ENCODE measurements at regions not wholly inside any gene's neighbourhood (a gene's known extent, or its start where the extent isn't known, plus 50 kb on each side); places are given as distances from the start of the nearest gene placed in this dataset.

DNA sequence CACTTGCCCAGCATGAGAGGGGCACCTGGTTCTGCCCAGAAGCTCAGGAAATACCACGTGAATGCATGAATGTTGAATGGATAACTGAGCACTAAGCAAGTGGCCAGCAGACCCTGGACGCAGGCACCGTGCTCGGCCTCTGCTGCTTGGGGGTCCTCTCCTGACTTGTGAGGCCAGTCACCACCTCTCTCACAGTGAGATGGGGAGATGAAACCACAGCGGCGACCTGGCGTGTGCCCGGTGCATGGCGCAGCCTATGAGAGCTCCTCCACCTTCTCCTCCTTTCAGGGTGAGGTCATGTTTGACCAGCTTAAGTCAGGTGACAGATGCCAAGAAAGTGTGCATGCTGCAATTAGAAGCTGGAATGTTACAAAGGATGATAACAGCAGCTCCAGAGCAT lies 75.5 kb downstream of the HMX1 start:
- DNase-seq = no peak

DNA sequence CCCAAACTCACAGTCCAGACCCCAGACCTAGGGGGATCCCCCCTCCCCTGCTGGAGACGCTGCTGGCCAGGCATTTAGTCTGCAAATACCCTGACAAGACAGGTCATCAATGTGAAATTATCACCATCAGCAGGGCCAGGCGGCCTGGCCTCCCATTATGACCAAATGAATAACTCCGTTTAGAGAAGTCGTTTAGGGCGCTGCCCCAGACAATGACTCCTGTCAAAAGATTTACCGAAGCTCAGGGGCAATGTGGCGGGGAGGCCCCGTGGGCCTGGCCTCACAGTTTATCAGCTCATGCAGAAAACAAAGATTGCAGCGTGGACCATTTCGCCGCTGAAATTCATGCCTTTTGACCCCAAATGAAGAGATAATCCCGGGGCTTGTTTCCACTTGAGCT lies 76.5 kb downstream of the HMX1 start:
- DNase-seq = no peak

- no peak for DNase-seq
Observed at GRCh38 chr4:8794491-8794890, 77.1 kb downstream of the HMX1 start.

DNA sequence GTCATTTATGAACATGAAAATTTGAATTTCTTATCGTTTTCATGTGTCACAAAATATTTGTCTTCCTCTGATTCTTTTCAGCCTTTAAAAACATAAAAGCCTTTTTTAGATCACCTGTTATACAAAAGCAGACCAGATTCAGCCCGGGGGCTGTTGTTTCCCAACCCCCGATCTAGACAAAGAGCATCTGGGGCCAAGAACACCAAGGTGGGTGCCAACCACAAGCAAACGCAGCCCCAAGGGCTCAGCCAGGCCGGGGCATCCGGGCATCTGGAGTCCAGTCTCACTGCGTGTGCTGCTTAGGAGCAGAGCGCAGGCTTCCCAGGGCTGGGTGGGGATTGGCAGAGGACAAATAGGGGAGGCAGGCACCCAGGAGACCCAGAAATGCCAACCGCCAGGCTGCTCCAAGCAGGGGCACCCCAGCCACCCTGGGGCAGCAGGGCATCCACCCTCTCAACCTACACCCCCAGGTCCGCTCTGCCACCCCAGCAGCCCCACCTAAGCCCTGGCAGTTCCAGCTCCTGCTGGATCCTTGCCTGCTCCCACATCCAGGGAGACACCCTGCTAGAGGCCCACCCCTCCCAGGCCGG lies 78.0 kb downstream of the HMX1 start:
- DNase-seq = no peak

DNA sequence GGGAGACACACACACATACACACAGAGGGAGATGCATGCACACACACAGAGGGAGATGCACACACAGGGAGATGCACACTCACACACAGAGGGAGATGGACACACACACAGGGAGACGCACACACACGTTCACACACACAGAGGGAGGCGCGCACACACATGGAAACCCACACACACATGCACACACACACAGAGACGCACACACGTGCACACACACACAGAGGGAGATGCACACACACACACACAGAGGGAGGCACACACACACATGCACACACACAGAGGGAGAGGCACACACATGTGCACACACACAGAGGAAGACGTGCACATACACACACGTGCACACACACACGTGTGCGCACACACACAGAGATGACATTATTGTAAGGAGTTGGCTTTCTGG lies 79.1 kb downstream of the HMX1 start:
- no peak for DNase-seq

DNA sequence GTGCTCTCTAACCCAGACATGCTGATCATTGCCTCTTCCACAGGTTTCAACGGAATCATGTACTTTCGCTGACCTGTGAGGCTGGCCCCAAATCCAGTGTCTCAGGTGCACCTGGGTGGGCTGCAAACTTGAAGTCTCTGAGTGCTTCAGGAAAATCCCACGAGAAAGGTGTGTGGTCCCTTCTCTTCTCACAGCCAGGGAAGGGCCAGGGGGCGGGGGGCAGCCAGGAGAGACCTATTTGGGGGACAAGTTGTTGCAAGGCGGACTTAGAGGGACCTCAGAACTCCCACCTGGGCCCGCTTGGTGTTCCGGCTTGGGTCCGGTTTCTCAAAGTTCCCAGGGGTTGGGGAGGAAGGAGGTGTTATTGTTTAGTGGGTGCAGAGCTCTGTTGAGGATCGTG lies 80.0 kb downstream of the HMX1 start:
- DNase-seq = no peak

- DNase-seq = no peak
Observed at GRCh38 chr4:8790749-8791148, 80.9 kb downstream of the HMX1 start.

DNA sequence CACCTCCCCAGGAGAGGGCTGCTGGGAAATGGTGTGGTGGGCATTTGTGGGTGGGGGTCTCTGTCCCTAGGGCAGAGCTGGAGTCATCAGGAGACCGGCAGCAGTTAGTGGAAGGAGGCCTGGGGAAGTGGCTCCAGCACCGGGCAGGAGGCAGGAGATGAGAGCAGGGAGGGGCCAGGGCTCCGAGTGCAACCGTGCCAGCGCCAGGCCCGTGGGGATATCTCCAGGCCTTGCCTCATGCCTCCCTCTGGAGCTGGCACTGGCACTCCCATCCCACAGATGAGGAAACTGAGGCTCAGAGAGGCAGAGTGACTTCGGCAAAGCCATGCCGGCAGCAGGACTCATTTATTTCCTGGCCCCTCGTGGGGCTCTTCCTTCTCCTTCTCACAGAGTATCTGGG lies 83.5 kb downstream of the HMX1 start:
- DNase-seq = no peak

- DNase-seq = no peak
Observed at GRCh38 chr4:8786166-8786565, 85.5 kb downstream of the HMX1 start.

GRCh38 chr4:8785656-8786142 lies 85.9 kb downstream of the HMX1 start:
- DNase-seq = no peak

GRCh38 chr4:8783736-8784135 lies 87.9 kb downstream of the HMX1 start:
- no peak for DNase-seq

GRCh38 chr4:8782135-8782534 lies 89.5 kb downstream of the HMX1 start:
- no peak for DNase-seq

- no peak for DNase-seq
Observed at GRCh38 chr4:8781641-8782040, 90.0 kb downstream of the HMX1 start.

- no peak for DNase-seq
Observed at GRCh38 chr4:8780596-8781368, 90.9 kb downstream of the HMX1 start.

GRCh38 chr4:8780086-8780485 lies 91.6 kb downstream of the HMX1 start:
- DNase-seq = no peak

- DNase-seq = no peak
Observed at GRCh38 chr4:8779490-8779932, 92.1 kb downstream of the HMX1 start.

DNA sequence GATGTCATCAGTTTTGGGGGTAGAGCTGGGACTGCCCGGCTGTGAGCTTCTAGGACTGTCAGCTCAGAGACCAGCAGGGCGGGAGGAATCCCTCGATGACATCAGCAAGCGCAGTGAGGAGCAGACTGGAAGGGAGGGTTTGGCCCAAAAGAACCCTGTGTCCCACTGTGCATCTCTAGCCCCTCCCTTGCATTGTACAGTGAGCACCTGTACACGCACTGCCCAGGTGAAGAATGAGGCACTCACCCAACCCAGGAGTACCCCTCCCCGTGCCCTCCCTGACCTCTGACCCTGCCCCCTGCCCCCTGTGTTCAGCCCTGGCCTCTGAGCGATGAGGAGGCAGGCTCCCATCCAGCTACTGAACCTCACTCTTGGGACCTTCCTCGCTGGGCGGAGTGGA lies 92.9 kb downstream of the HMX1 start:
- DNase-seq = no peak

DNA sequence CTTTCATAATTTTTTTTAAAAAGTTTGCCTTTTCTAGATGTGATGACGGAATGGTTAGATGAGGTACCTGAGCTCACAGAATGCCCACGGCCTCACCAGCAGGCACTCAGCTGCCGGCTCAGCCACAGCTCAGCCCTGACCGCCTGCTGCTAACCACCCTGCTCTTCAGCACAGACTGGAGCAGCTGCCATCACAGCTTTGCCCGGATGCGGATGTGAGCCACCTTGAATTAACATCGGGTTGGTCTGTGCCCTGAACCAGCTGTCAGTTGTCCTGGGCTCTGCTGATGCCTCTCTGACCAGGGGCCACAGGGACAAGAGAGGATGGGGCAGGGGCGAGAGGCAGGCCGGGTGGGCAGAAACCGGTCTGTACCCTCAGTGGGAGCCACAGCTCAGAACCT lies 93.3 kb downstream of the HMX1 start:
- no peak for DNase-seq

- DNase-seq = no peak
Observed at GRCh38 chr4:8777320-8778196, 94.1 kb downstream of the HMX1 start.

DNA sequence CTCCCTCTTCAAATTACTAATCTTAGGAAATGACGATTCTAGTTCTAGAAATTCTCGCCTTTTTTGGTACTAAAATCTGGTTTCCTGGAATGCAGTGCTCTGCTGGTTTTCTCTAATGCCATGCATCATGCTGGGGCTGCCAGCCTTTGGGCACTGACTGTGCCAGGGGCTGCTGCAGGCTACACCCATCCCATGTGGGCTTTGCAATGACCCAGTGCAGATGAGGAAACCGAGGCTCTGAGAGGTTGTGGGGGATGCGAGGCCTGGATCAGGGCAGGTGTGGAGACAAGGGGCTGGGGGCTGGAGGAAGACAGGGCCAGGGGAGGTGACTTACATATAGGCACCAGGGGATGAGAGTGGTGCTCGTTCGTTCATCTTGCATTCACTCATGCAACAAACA lies 95.3 kb downstream of the HMX1 start:
- no peak for DNase-seq

DNA sequence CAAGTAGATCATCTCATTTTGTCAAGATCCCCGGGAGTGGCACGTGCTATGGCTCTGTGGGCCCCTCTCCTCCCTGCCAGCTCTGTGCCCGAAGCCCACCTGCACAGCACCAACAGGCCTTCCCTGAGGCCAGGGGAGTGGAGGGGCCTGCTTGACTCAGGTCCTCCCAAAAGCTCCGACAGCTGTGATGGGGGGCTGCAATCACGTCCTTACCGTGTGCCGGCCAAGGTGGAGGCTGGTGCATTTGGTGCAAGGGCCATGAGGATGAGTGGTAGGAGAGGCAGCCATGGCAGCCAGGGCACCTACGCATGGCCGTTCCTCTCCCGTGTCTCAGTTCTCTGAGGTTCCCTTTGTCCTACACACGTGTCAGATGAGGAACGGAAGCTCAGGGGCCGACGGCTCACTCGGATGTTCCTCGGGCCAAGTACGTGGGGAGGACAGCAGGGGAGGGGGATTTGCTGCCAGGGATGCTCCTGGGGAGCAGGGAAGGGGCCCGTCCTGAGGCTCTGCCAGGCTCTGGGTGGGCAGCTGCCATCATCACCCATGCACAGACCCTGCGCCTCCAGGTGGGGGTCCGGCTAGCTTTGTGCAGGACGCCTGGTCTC lies 95.8 kb downstream of the HMX1 start:
- DNase-seq = no peak

- DNase-seq = no peak
Observed at GRCh38 chr4:8775121-8775520, 96.5 kb downstream of the HMX1 start.

- DNase-seq = no peak
Observed at GRCh38 chr4:8774071-8774470, 97.6 kb downstream of the HMX1 start.

Measured in activated CD4-positive, alpha-beta T cell treated with anti-CD3 and anti-CD28 coated beads, Interleukin-2, amount 50 U/mL, for 48 hours (primary cell).